ENCODE measurements at regions not wholly inside any gene's neighbourhood (a gene's known extent, or its start where the extent isn't known, plus 50 kb on each side); places are given as distances from the start of the nearest gene placed in this dataset.

GRCh38 chr12:114821570-114821969, 137.6 kb upstream of the TBX3 start:
- WGBS, 2 donors, result 84 to 92% methylated on average over 3 of the region's 3 CpGs
- no peak for ATAC-seq (ENCODE audit: insufficient read depth, low FRiP score)
- no peaks in the 10 kb centered on the region for H3K27me3 ChIP-seq (ENCODE audit: control insufficient read depth in 3 of 3, insufficient read depth in 3 of 3, low read length in 2 of 3)
- DNase-seq, result no peak
- H3K9ac ChIP-seq (ENCODE audit: insufficient read depth in 1 of 2, low read length in 2 of 2), result no peak overlapping the region
- H3K4me3 ChIP-seq, result no peak overlapping the region
- H3K27ac ChIP-seq (ENCODE audit: low read depth in 1 of 2, low read length in 1 of 2), result no peak overlapping the region
- H3K36me3 ChIP-seq (ENCODE audit: control insufficient read depth in 4 of 4, insufficient read depth in 4 of 4, low read length in 4 of 4), result no peaks in the 10 kb centered on the region
- no peaks in the 10 kb centered on the region for H3K9me3 ChIP-seq (ENCODE audit: control insufficient read depth in 4 of 4, insufficient read depth in 3 of 4, low read length in 3 of 4)
- no peaks in the 10 kb centered on the region for H3K4me1 ChIP-seq (ENCODE audit: control insufficient read depth in 5 of 5, insufficient read depth in 5 of 5, low read length in 5 of 5)
- TF ChIP-seq CTCF (IDR thresholded peaks at IDR 0.05; ENCODE audit: control extremely low read depth, extremely low read depth), result no peak

GRCh38 chr12:114820796-114821195, 136.8 kb upstream of the TBX3 start:
- TF ChIP-seq CTCF (IDR thresholded peaks at IDR 0.05; ENCODE audit: control extremely low read depth, extremely low read depth), result no peak
- Histone ChIP-seq H3K4me3 (no peak overlapping the region), H3K27me3 (ENCODE audit: control insufficient read depth in 3 of 3, insufficient read depth in 3 of 3, low read length in 2 of 3) (no peaks in the 10 kb centered on the region), H3K36me3 (ENCODE audit: control insufficient read depth in 4 of 4, insufficient read depth in 4 of 4, low read length in 4 of 4) (no peaks in the 10 kb centered on the region), H3K27ac (ENCODE audit: low read depth in 1 of 2, low read length in 1 of 2) (no peak overlapping the region), H3K9me3 (ENCODE audit: control insufficient read depth in 4 of 4, insufficient read depth in 3 of 4, low read length in 3 of 4) (no peaks in the 10 kb centered on the region), H3K9ac (ENCODE audit: insufficient read depth in 1 of 2, low read length in 2 of 2) (no peak overlapping the region), H3K4me1 (ENCODE audit: control insufficient read depth in 5 of 5, insufficient read depth in 5 of 5, low read length in 5 of 5) (no peaks in the 10 kb centered on the region)
- WGBS, 2 donors, result 63 to 73% methylated on average over 5 of the region's 5 CpGs
- no peak for ATAC-seq (ENCODE audit: insufficient read depth, low FRiP score)
- DNase-seq, result no peak

GRCh38 chr12:114817571-114818425, 133.8 kb upstream of the TBX3 start:
- H3K9ac ChIP-seq (ENCODE audit: insufficient read depth in 1 of 2, low read length in 2 of 2), result no peak overlapping the region
- WGBS, 2 donors, result 88 to 90% methylated on average over 28 of the region's 28 CpGs
- H3K27ac ChIP-seq (ENCODE audit: low read depth in 1 of 2, low read length in 1 of 2), result no peak overlapping the region
- H3K4me1 ChIP-seq (ENCODE audit: control insufficient read depth in 5 of 5, insufficient read depth in 5 of 5, low read length in 5 of 5), result peaks cover 0 to 8% (median 0%) of the 10 kb centered on the region in 5 donors
- no peak for TF ChIP-seq CTCF (IDR thresholded peaks at IDR 0.05; ENCODE audit: control extremely low read depth, extremely low read depth)
- DNase-seq, result peak in 1 of 3 donors; percentile 19
- no peak for ATAC-seq (ENCODE audit: insufficient read depth, low FRiP score)
- H3K9me3 ChIP-seq (ENCODE audit: control insufficient read depth in 4 of 4, insufficient read depth in 3 of 4, low read length in 3 of 4), result no peaks in the 10 kb centered on the region
- H3K4me3 ChIP-seq, result no peak overlapping the region
- no peaks in the 10 kb centered on the region for H3K27me3 ChIP-seq (ENCODE audit: control insufficient read depth in 3 of 3, insufficient read depth in 3 of 3, low read length in 2 of 3)
- no peaks in the 10 kb centered on the region for H3K36me3 ChIP-seq (ENCODE audit: control insufficient read depth in 4 of 4, insufficient read depth in 4 of 4, low read length in 4 of 4)
